ENCODE measurements at regions not wholly inside any gene's neighbourhood (a gene's known extent, or its start where the extent isn't known, plus 50 kb on each side); places are given as distances from the start of the nearest gene placed in this dataset.

GRCh38 chr9:107833295-107833694 is 343.7 kb upstream of the KLF4 start:
- no peak overlapping the region for H3K27ac ChIP-seq (ENCODE audit: low read length)
- H3K79me2 ChIP-seq (ENCODE audit: low read length), result no peaks in the 10 kb centered on the region
- H3K9ac ChIP-seq (ENCODE audit: low read length), result no peak overlapping the region
- no peak overlapping the region for H2AFZ ChIP-seq (ENCODE audit: low read depth, low read length)
- no peak overlapping the region for H3K4me3 ChIP-seq (ENCODE audit: low read length)
- no peaks in the 10 kb centered on the region for H3K27me3 ChIP-seq (ENCODE audit: low read depth, low read length)
- TF ChIP-seq CTCF (IDR thresholded peaks at IDR 0.05; ENCODE audit: low read depth, low read length), result no peak
- no peaks in the 10 kb centered on the region for H4K20me1 ChIP-seq (ENCODE audit: insufficient read depth, low read length)
- H3K4me1 ChIP-seq (ENCODE audit: low read length), result no peaks in the 10 kb centered on the region
- H3K9me3 ChIP-seq (ENCODE audit: insufficient read depth, low read length), result no peaks in the 10 kb centered on the region
- no peak overlapping the region for H3K4me2 ChIP-seq (ENCODE audit: low read length)
- H3K36me3 ChIP-seq (replicated peaks; ENCODE audit: low read depth, low read length), result no peaks in the 10 kb centered on the region

GRCh38 chr9:107832871-107833270 is 343.3 kb upstream of the KLF4 start:
- Histone ChIP-seq H3K4me2 (ENCODE audit: low read length) (no peak overlapping the region), H3K79me2 (ENCODE audit: low read length) (no peaks in the 10 kb centered on the region), H3K9ac (ENCODE audit: low read length) (no peak overlapping the region), H3K36me3 (replicated peaks; ENCODE audit: low read depth, low read length) (no peaks in the 10 kb centered on the region), H2AFZ (ENCODE audit: low read depth, low read length) (no peak overlapping the region), H3K27me3 (ENCODE audit: low read depth, low read length) (no peaks in the 10 kb centered on the region), H3K4me1 (ENCODE audit: low read length) (no peaks in the 10 kb centered on the region), H3K27ac (ENCODE audit: low read length) (no peak overlapping the region), H4K20me1 (ENCODE audit: insufficient read depth, low read length) (no peaks in the 10 kb centered on the region), H3K4me3 (ENCODE audit: low read length) (no peak overlapping the region), H3K9me3 (ENCODE audit: insufficient read depth, low read length) (no peaks in the 10 kb centered on the region)
- TF ChIP-seq CTCF (IDR thresholded peaks at IDR 0.05; ENCODE audit: low read depth, low read length) (no peak), EZH2phosphoT487 (IDR thresholded peaks at IDR 0.05; ENCODE audit: low read depth) (no peak)

GRCh38 chr9:107830479-107830878 is 340.9 kb upstream of the KLF4 start:
- no peaks in the 10 kb centered on the region for H4K20me1 ChIP-seq (ENCODE audit: insufficient read depth, low read length)

GRCh38 chr9:107827884-107828283 is 338.3 kb upstream of the KLF4 start:
- TF ChIP-seq EZH2phosphoT487 (IDR thresholded peaks at IDR 0.05; ENCODE audit: low read depth), result no peak
- TF ChIP-seq CTCF (IDR thresholded peaks at IDR 0.05; ENCODE audit: low read depth, low read length), result no peak
- Histone ChIP-seq H3K27me3 (ENCODE audit: low read depth, low read length) (no peaks in the 10 kb centered on the region), H3K27ac (ENCODE audit: low read length) (no peak overlapping the region), H3K36me3 (replicated peaks; ENCODE audit: low read depth, low read length) (no peaks in the 10 kb centered on the region), H3K4me3 (ENCODE audit: low read length) (no peak overlapping the region), H3K4me1 (ENCODE audit: low read length) (no peaks in the 10 kb centered on the region), H3K9me3 (ENCODE audit: insufficient read depth, low read length) (no peaks in the 10 kb centered on the region), H3K79me2 (ENCODE audit: low read length) (no peaks in the 10 kb centered on the region), H3K9ac (ENCODE audit: low read length) (no peak overlapping the region), H2AFZ (ENCODE audit: low read depth, low read length) (no peak overlapping the region), H4K20me1 (ENCODE audit: insufficient read depth, low read length) (no peaks in the 10 kb centered on the region), H3K4me2 (ENCODE audit: low read length) (no peak overlapping the region)

More at GRCh38 chr9:107830479-107830878, 340.9 kb upstream of the KLF4 start:
- Histone ChIP-seq H3K9me3 (ENCODE audit: insufficient read depth, low read length) (no peaks in the 10 kb centered on the region), H2AFZ (ENCODE audit: low read depth, low read length) (no peak overlapping the region), H3K27me3 (ENCODE audit: low read depth, low read length) (no peaks in the 10 kb centered on the region), H3K27ac (ENCODE audit: low read length) (no peak overlapping the region), H3K9ac (ENCODE audit: low read length) (no peak overlapping the region), H3K4me1 (ENCODE audit: low read length) (no peaks in the 10 kb centered on the region), H3K4me3 (ENCODE audit: low read length) (no peak overlapping the region), H3K79me2 (ENCODE audit: low read length) (no peaks in the 10 kb centered on the region), H3K36me3 (replicated peaks; ENCODE audit: low read depth, low read length) (no peaks in the 10 kb centered on the region), H3K4me2 (ENCODE audit: low read length) (no peak overlapping the region)
- TF ChIP-seq EZH2phosphoT487 (IDR thresholded peaks at IDR 0.05; ENCODE audit: low read depth) (no peak), CTCF (IDR thresholded peaks at IDR 0.05; ENCODE audit: low read depth, low read length) (no peak)
